Right cardiac atrium (tissue), 5 donors: ENCODE measurements at regions not wholly inside any gene's neighbourhood (a gene's known extent, or its start where the extent isn't known, plus 50 kb on each side); places are given as distances from the start of the nearest gene placed in this dataset.

Experiments used
- ATAC-seq, 2 donors: fragments of 200-7000 bp; cut with Tn5 transposase; one replicate each; pipeline versions ENCODE4 v1.8.0 to v1.9.1; 2020; ENCODE audit warnings: moderate library complexity in 2 of 2, mild to moderate bottlenecking in 1 of 2
- DNase-seq, 3 donors: peaks; one replicate each; pipeline ENCODE4 v3.0.0-alpha.2; 2020
- H3K27ac ChIP-seq: one replicate; pipeline ENCODE4 v1.5.1; 2013; ENCODE audit warnings: mild to moderate bottlenecking, low read length, control low read depth, moderate library complexity
- H3K27me3 ChIP-seq: one replicate; pipeline ENCODE4 v1.6.1; 2013; ENCODE audit not compliant: control insufficient read depth, insufficient read depth
- H3K4me1 ChIP-seq: one replicate; pipeline ENCODE4 v1.6.1; 2013; ENCODE audit warnings: low read length; ENCODE audit not compliant: control insufficient read depth, insufficient read depth
- H3K4me3 ChIP-seq: one replicate; pipeline ENCODE4 v1.5.1; 2013; ENCODE audit warnings: low read length, control low read depth
- H3K9me3 ChIP-seq: one replicate; pipeline ENCODE4 v1.6.1; 2013; ENCODE audit warnings: low read length; ENCODE audit not compliant: control insufficient read depth
- WGBS: extraction: QIAGEN DNeasy Blood & Tissue Kit; methylation state at CpG from one replicate; pipeline ENCODE4 v1.1.7; 2013; 5-methylcytosine and 5-hydroxymethylcytosine counted together
- intact Hi-C, 4 donors: fragments of 100-400 bp; cut with DNase I; formaldehyde crosslinking; loops; one replicate each; pipeline versions ENCODE4 v1.11.0 to v1.14.0; 2022 to 2023
- donor health status: healthy with polysubstance abuse.
- donor health status: DM: no; HTN: yes; CAD: no.
- donor health status: DM: no; HTN: no; CAD: no.
- donor health status: DM: no; HTN: yes; CAD: no; lungs with severe emphysema.
- donor health status: DM: yes; HTN: yes; CAD: no.

GRCh38 chr4:129371065-129371464, 275.1 kb downstream of the C4orf33 start:
- Histone ChIP-seq H3K27ac (no peak overlapping the region), H3K4me1 (no peaks in the 10 kb centered on the region), H3K4me3 (no peak overlapping the region), H3K27me3 (no peaks in the 10 kb centered on the region), H3K9me3 (no peaks in the 10 kb centered on the region)
- intact Hi-C loops: no loop called here
- 90% methylated on average over 4 of the region's 4 CpGs for WGBS
- no peak for ATAC-seq
- DNase-seq: no peak

GRCh38 chr4:129371926-129372325, 276.0 kb downstream of the C4orf33 start:
- no peak overlapping the region for H3K4me3 ChIP-seq

GRCh38 chr4:129377131-129377845, 281.3 kb downstream of the C4orf33 start:
- DNase-seq (no peak), ATAC-seq (no peak)
- intact Hi-C loops: no loop called here
- H3K27ac ChIP-seq: no peak overlapping the region
- no peaks in the 10 kb centered on the region for H3K4me1 ChIP-seq
- WGBS: 33% methylated on average over 4 of the region's 4 CpGs
- no peaks in the 10 kb centered on the region for H3K9me3 ChIP-seq
- no peak overlapping the region for H3K4me3 ChIP-seq
- H3K27me3 ChIP-seq: no peaks in the 10 kb centered on the region

More at GRCh38 chr4:129371926-129372325, 276.0 kb downstream of the C4orf33 start:
- Histone ChIP-seq H3K9me3 (no peaks in the 10 kb centered on the region), H3K27me3 (no peaks in the 10 kb centered on the region), H3K4me1 (no peaks in the 10 kb centered on the region), H3K27ac (no peak overlapping the region)
- ATAC-seq: no peak
- intact Hi-C loops: no loop called here
- DNase-seq: no peak
- 68% methylated on average over 3 of the region's 3 CpGs for WGBS

- no peak for ATAC-seq
- peaks cover under 1% of the 10 kb centered on the region for H3K27me3 ChIP-seq
- WGBS: 58% methylated on average over 3 of the region's 3 CpGs
Observed at GRCh38 chr4:129378364-129378763, 282.4 kb downstream of the C4orf33 start.

GRCh38 chr4:129379429-129379828, 283.5 kb downstream of the C4orf33 start:
- H3K4me1 ChIP-seq: no peaks in the 10 kb centered on the region
- intact Hi-C loops: no loop called here
- ATAC-seq (no peak), DNase-seq (no peak)
- H3K27ac ChIP-seq: no peak overlapping the region
- peaks cover 2% of the 10 kb centered on the region for H3K27me3 ChIP-seq
- WGBS: 86% methylated on average over 2 of the region's 2 CpGs
- H3K4me3 ChIP-seq: no peak overlapping the region
- H3K9me3 ChIP-seq: no peaks in the 10 kb centered on the region

More at GRCh38 chr4:129378364-129378763, 282.4 kb downstream of the C4orf33 start:
- DNase-seq: no peak
- H3K27ac ChIP-seq: no peak overlapping the region
- intact Hi-C loops: no loop called here
- no peak overlapping the region for H3K4me3 ChIP-seq
- H3K9me3 ChIP-seq: no peaks in the 10 kb centered on the region
- H3K4me1 ChIP-seq: no peaks in the 10 kb centered on the region

- intact Hi-C loops: no loop called here
- ATAC-seq (no peak), DNase-seq (no peak)
- H3K27me3 ChIP-seq: peaks cover 2% of the 10 kb centered on the region
- H3K27ac ChIP-seq: no peak overlapping the region
- 54% methylated on average over 1 of the region's 1 CpG for WGBS
- H3K4me3 ChIP-seq: no peak overlapping the region
- H3K9me3 ChIP-seq: no peaks in the 10 kb centered on the region
- H3K4me1 ChIP-seq: no peaks in the 10 kb centered on the region
Observed at GRCh38 chr4:129384974-129385373, 289.0 kb downstream of the C4orf33 start.

GRCh38 chr4:129387666-129388065, 291.7 kb downstream of the C4orf33 start:
- H3K27ac ChIP-seq: no peak overlapping the region
- no peak overlapping the region for H3K4me3 ChIP-seq
- H3K9me3 ChIP-seq: no peaks in the 10 kb centered on the region
- H3K4me1 ChIP-seq: no peaks in the 10 kb centered on the region
- intact Hi-C loops: no loop called here
- DNase-seq (no peak), ATAC-seq (no peak)
- H3K27me3 ChIP-seq: peaks cover 2% of the 10 kb centered on the region

- intact Hi-C loops: no loop called here
- H3K27ac ChIP-seq: no peak overlapping the region
- H3K27me3 ChIP-seq: no peaks in the 10 kb centered on the region
- no peak overlapping the region for H3K4me3 ChIP-seq
- DNase-seq (no peak), ATAC-seq (no peak)
- 88% methylated on average over 4 of the region's 4 CpGs for WGBS
- no peaks in the 10 kb centered on the region for H3K4me1 ChIP-seq
- no peaks in the 10 kb centered on the region for H3K9me3 ChIP-seq
Observed at GRCh38 chr4:129393976-129394375, 298.0 kb downstream of the C4orf33 start.

- no peak overlapping the region for H3K27ac ChIP-seq
- WGBS: 88% methylated on average over 6 of the region's 6 CpGs
- DNase-seq: no peak
- H3K4me3 ChIP-seq: no peak overlapping the region
- intact Hi-C loops: no loop called here
- no peak for ATAC-seq
- H3K9me3 ChIP-seq: no peaks in the 10 kb centered on the region
- no peaks in the 10 kb centered on the region for H3K27me3 ChIP-seq
- no peaks in the 10 kb centered on the region for H3K4me1 ChIP-seq
Observed at GRCh38 chr4:129394635-129395034, 298.7 kb downstream of the C4orf33 start.

- intact Hi-C loops: no loop called here
- Histone ChIP-seq H3K27me3 (no peaks in the 10 kb centered on the region), H3K27ac (no peak overlapping the region), H3K4me1 (no peaks in the 10 kb centered on the region), H3K9me3 (no peaks in the 10 kb centered on the region), H3K4me3 (no peak overlapping the region)
- ATAC-seq: no peak
- WGBS: 99% methylated on average over 1 of the region's 1 CpG
- DNase-seq: no peak
Observed at GRCh38 chr4:129403848-129404247, 307.9 kb downstream of the C4orf33 start.

- no peak overlapping the region for H3K4me3 ChIP-seq
- DNase-seq (no peak), ATAC-seq (no peak)
- no peaks in the 10 kb centered on the region for H3K9me3 ChIP-seq
- H3K27ac ChIP-seq: no peak overlapping the region
- 80% methylated on average over 3 of the region's 3 CpGs for WGBS
- no peaks in the 10 kb centered on the region for H3K27me3 ChIP-seq
- intact Hi-C loops: no loop called here
- H3K4me1 ChIP-seq: no peaks in the 10 kb centered on the region
Observed at GRCh38 chr4:129410115-129410514, 314.2 kb downstream of the C4orf33 start.

GRCh38 chr4:129415004-129415403, 319.1 kb downstream of the C4orf33 start:
- H3K4me1 ChIP-seq: no peaks in the 10 kb centered on the region
- DNase-seq (no peak), ATAC-seq (no peak)
- H3K27ac ChIP-seq: no peak overlapping the region
- H3K27me3 ChIP-seq: no peaks in the 10 kb centered on the region
- intact Hi-C loops: no loop called here
- no peaks in the 10 kb centered on the region for H3K9me3 ChIP-seq
- no peak overlapping the region for H3K4me3 ChIP-seq
- WGBS: 64% methylated on average over 1 of the region's 1 CpG
